SU-DHL-6 (cell line): ENCODE measurements at regions not wholly inside any gene's neighbourhood (a gene's known extent, or its start where the extent isn't known, plus 50 kb on each side); places are given as distances from the start of the nearest gene placed in this dataset.

Experiments
- EZH2phosphoT487 ChIP-seq: fragments of 200-600 bp; sonication (generic), shearing (Covaris generic); conservative IDR thresholded peaks from 2 replicates; pipeline ENCODE4 v1.6.1; 2018; ENCODE audit warnings: mild to moderate bottlenecking, antibody characterized with exemption, low read length, moderate library complexity, mixed read lengths
- TF ChIP-seq, protein P1 (sequence below): fragments of 200-600 bp; sonication (generic); IDR thresholded peaks from one replicate; pipeline ENCODE4 v1.5.1; 2017; ENCODE audit warnings: antibody characterized with exemption, mild to moderate bottlenecking, low read length, moderate library complexity; ENCODE audit not compliant: insufficient read depth, poor library complexity, severe bottlenecking

DNA sequence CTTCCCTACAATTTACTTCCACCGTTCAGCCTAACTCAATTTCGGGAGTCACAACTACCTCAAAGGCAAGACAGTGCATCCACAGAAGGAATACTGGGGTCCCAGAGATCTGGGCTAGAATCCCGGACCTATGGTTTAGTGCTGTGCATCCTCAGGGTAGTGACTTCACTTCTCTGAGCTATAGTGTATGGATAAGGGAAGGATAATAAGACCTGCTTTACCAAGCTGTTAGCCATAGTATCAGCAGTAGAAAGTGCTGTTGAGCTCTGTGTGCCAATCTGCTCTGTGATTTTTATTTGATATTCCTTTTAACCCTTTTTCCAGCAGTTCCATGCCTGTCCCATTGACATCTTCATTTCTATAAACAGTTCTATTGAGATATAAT lies 1044.3 kb downstream of the BCL11B start:
- TF ChIP-seq, protein P1, sequence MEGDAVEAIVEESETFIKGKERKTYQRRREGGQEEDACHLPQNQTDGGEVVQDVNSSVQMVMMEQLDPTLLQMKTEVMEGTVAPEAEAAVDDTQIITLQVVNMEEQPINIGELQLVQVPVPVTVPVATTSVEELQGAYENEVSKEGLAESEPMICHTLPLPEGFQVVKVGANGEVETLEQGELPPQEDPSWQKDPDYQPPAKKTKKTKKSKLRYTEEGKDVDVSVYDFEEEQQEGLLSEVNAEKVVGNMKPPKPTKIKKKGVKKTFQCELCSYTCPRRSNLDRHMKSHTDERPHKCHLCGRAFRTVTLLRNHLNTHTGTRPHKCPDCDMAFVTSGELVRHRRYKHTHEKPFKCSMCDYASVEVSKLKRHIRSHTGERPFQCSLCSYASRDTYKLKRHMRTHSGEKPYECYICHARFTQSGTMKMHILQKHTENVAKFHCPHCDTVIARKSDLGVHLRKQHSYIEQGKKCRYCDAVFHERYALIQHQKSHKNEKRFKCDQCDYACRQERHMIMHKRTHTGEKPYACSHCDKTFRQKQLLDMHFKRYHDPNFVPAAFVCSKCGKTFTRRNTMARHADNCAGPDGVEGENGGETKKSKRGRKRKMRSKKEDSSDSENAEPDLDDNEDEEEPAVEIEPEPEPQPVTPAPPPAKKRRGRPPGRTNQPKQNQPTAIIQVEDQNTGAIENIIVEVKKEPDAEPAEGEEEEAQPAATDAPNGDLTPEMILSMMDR = no peak
- no peak for TF ChIP-seq EZH2phosphoT487
